ENCODE measurements at regions not wholly inside any gene's neighbourhood (a gene's known extent, or its start where the extent isn't known, plus 50 kb on each side); places are given as distances from the start of the nearest gene placed in this dataset.

- DNase-seq, result no peak
- no peaks in the 10 kb centered on the region for H3K36me3 ChIP-seq
- H3K9me3 ChIP-seq (ENCODE audit: severe bottlenecking), result no peaks in the 10 kb centered on the region
- no peak for TF ChIP-seq CTCF (IDR thresholded peaks at IDR 0.05; ENCODE audit: low read depth, low read length)
- H3K27ac ChIP-seq, result no peak overlapping the region
- no peak overlapping the region for H3K4me3 ChIP-seq (ENCODE audit: low read depth, low read length)
- H3K27me3 ChIP-seq (ENCODE audit: insufficient read depth, low read depth, severe bottlenecking), result peaks cover 78% of the 10 kb centered on the region
Measured at GRCh38 chr7:155992974-155993373, 180.7 kb upstream of the SHH start.

GRCh38 chr7:155992538-155992937 lies 180.3 kb upstream of the SHH start:
- no peak for DNase-seq
- Histone ChIP-seq H3K27ac (no peak overlapping the region), H3K9me3 (ENCODE audit: severe bottlenecking) (no peaks in the 10 kb centered on the region), H3K36me3 (no peaks in the 10 kb centered on the region), H3K4me3 (ENCODE audit: low read depth, low read length) (no peak overlapping the region), H3K27me3 (ENCODE audit: insufficient read depth, low read depth, severe bottlenecking) (peaks cover 78% of the 10 kb centered on the region)
- no peak for TF ChIP-seq CTCF (IDR thresholded peaks at IDR 0.05; ENCODE audit: low read depth, low read length)

GRCh38 chr7:155992107-155992506 lies 179.8 kb upstream of the SHH start:
- Histone ChIP-seq H3K9me3 (ENCODE audit: severe bottlenecking) (no peaks in the 10 kb centered on the region), H3K27ac (no peak overlapping the region), H3K36me3 (no peaks in the 10 kb centered on the region), H3K4me3 (ENCODE audit: low read depth, low read length) (no peak overlapping the region), H3K27me3 (ENCODE audit: insufficient read depth, low read depth, severe bottlenecking) (peaks cover 78% of the 10 kb centered on the region)
- no peak for DNase-seq
- TF ChIP-seq CTCF (IDR thresholded peaks at IDR 0.05; ENCODE audit: low read depth, low read length), result no peak

- no peak overlapping the region for H3K27ac ChIP-seq
- H3K4me3 ChIP-seq (ENCODE audit: low read depth, low read length), result no peak overlapping the region
- no peak for DNase-seq
- peaks cover 78% of the 10 kb centered on the region for H3K27me3 ChIP-seq (ENCODE audit: insufficient read depth, low read depth, severe bottlenecking)
- no peaks in the 10 kb centered on the region for H3K9me3 ChIP-seq (ENCODE audit: severe bottlenecking)
- H3K36me3 ChIP-seq, result no peaks in the 10 kb centered on the region
- TF ChIP-seq CTCF (IDR thresholded peaks at IDR 0.05; ENCODE audit: low read depth, low read length), result no peak
Measured at GRCh38 chr7:155991470-155991869, 179.2 kb upstream of the SHH start.

- no peak for TF ChIP-seq CTCF (IDR thresholded peaks at IDR 0.05; ENCODE audit: low read depth, low read length)
- no peaks in the 10 kb centered on the region for H3K36me3 ChIP-seq
- no peak for DNase-seq
- peaks cover 70% of the 10 kb centered on the region for H3K27me3 ChIP-seq (ENCODE audit: insufficient read depth, low read depth, severe bottlenecking)
- H3K27ac ChIP-seq, result no peak overlapping the region
- no peak overlapping the region for H3K4me3 ChIP-seq (ENCODE audit: low read depth, low read length)
- H3K9me3 ChIP-seq (ENCODE audit: severe bottlenecking), result no peaks in the 10 kb centered on the region
Measured at GRCh38 chr7:155988416-155988815, 176.2 kb upstream of the SHH start.

GRCh38 chr7:155987681-155988235 lies 175.5 kb upstream of the SHH start:
- Histone ChIP-seq H3K9me3 (ENCODE audit: severe bottlenecking) (no peaks in the 10 kb centered on the region), H3K36me3 (no peaks in the 10 kb centered on the region), H3K27me3 (ENCODE audit: insufficient read depth, low read depth, severe bottlenecking) (peaks cover 75% of the 10 kb centered on the region), H3K27ac (no peak overlapping the region), H3K4me3 (ENCODE audit: low read depth, low read length) (no peak overlapping the region)
- TF ChIP-seq CTCF (IDR thresholded peaks at IDR 0.05; ENCODE audit: low read depth, low read length), result no peak
- DNase-seq, result no peak
